Activated naive CD4-positive, alpha-beta T cell treated with anti-CD3 and anti-CD28 coated beads for 36 hours (primary cell): ENCODE measurements at regions not wholly inside any gene's neighbourhood (a gene's known extent, or its start where the extent isn't known, plus 50 kb on each side); places are given as distances from the start of the nearest gene placed in this dataset.
"Not testable (repeated sequence)": the region's sequence is repeated elsewhere in the genome, so short reads cannot be mapped to it uniquely, and the experiment has no call there.

Experiments used
- CTCF ChIA-PET: fragments of 350-600 bp; sonication (Branson Sonifier 250); formaldehyde crosslinking; loops from one replicate; lab custom pipeline; 2021; ENCODE audit warnings: antibody characterized with exemption; lab: Charles Lee
- DNase-seq: peaks from one replicate; pipeline ENCODE4 v3.0.0-alpha.2; 2020
- H3K27ac Mint-ChIP-seq: one replicate; pipeline ENCODE4 v1.8.0; 2021; ENCODE audit warnings: mild to moderate bottlenecking, mixed read lengths
- H3K27me3 Mint-ChIP-seq: one replicate; pipeline ENCODE4 v1.8.0; 2021; ENCODE audit warnings: low read depth, mixed read lengths
- H3K36me3 Mint-ChIP-seq: one replicate; pipeline ENCODE4 v1.8.0; 2021; ENCODE audit warnings: low read depth, mixed read lengths
- H3K4me1 Mint-ChIP-seq: one replicate; pipeline ENCODE4 v1.8.0; 2021; ENCODE audit warnings: low read depth, mixed read lengths
- H3K4me3 Mint-ChIP-seq: one replicate; pipeline ENCODE4 v1.8.0; 2021; ENCODE audit warnings: mild to moderate bottlenecking, moderate library complexity, mixed read lengths
- H3K9me3 Mint-ChIP-seq: one replicate; pipeline ENCODE4 v1.8.0; 2021; ENCODE audit warnings: mixed read lengths
- intact Hi-C: fragments of 100-400 bp; cut with micrococcal nuclease; formaldehyde crosslinking; loops from one replicate; pipeline ENCODE4 v1.15.1; 2023

GRCh38 chr16:5925850-5926249, 828.3 kb upstream of the EEF2KMT start:
- Mint-ChIP-seq H3K27me3 (no peaks in the 10 kb centered on the region), H3K9me3 (peaks cover 11% of the 10 kb centered on the region), H3K4me3 (no peak overlapping the region), H3K36me3 (no peaks in the 10 kb centered on the region), H3K27ac (no peak overlapping the region), H3K4me1 (no peaks in the 10 kb centered on the region)
- intact Hi-C loops, result no loop called here
- CTCF ChIA-PET, result interaction anchor here (0.6 kb wide), 1 partner anchor 19 kb away, joined by 4 read pairs; no protein-coding TSS in a partner anchor
- DNase-seq, result no peak

DNA sequence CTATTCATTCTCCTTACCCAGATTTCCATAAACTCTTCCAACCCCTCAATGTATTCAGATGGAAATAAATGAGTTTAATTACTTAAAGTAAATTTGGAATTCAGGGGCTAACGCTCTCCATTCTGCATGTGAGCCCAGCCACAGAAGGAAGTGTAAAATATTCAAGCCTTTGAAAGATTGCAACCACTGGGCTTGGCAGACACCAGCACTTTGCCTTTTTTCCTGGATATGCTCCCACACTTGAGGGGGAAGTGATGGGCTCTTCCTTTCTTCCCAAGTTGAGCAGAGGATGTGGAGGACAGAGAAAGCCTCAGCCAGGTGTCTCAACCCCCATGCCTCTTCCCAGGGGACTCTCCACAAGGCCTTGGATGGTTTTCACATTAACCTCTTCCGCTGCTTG, 825.1 kb upstream of the EEF2KMT start:
- Mint-ChIP-seq H3K27me3 (no peaks in the 10 kb centered on the region), H3K4me3 (no peak overlapping the region), H3K4me1 (no peaks in the 10 kb centered on the region), H3K27ac (no peak overlapping the region), H3K9me3 (peaks cover 7% of the 10 kb centered on the region), H3K36me3 (no peaks in the 10 kb centered on the region)
- intact Hi-C loops, result no loop called here
- CTCF ChIA-PET, result no interaction called here
- DNase-seq, result no peak

GRCh38 chr16:5918567-5919130, 821.1 kb upstream of the EEF2KMT start:
- no peaks in the 10 kb centered on the region for H3K27me3 Mint-ChIP-seq
- H3K27ac Mint-ChIP-seq, result no peak overlapping the region
- H3K4me1 Mint-ChIP-seq, result no peaks in the 10 kb centered on the region
- no peaks in the 10 kb centered on the region for H3K36me3 Mint-ChIP-seq
- H3K9me3 Mint-ChIP-seq, result peaks cover 8% of the 10 kb centered on the region
- no peak overlapping the region for H3K4me3 Mint-ChIP-seq
- intact Hi-C loops, result no loop called here
- CTCF ChIA-PET, result interaction anchor here (0.6 kb wide), 1 partner anchor 484 kb away, joined by 4 read pairs; no protein-coding TSS in a partner anchor
- DNase-seq, result no peak

- Mint-ChIP-seq H3K27ac (no peak overlapping the region), H3K27me3 (no peaks in the 10 kb centered on the region), H3K4me1 (no peaks in the 10 kb centered on the region), H3K9me3 (peaks cover 8% of the 10 kb centered on the region), H3K4me3 (no peak overlapping the region), H3K36me3 (no peaks in the 10 kb centered on the region)
- no peak for DNase-seq
- CTCF ChIA-PET, result no interaction called here
- intact Hi-C loops, result no loop called here
These were observed 820.0 kb upstream of the EEF2KMT start for GRCh38 chr16:5917436-5918195.

DNA sequence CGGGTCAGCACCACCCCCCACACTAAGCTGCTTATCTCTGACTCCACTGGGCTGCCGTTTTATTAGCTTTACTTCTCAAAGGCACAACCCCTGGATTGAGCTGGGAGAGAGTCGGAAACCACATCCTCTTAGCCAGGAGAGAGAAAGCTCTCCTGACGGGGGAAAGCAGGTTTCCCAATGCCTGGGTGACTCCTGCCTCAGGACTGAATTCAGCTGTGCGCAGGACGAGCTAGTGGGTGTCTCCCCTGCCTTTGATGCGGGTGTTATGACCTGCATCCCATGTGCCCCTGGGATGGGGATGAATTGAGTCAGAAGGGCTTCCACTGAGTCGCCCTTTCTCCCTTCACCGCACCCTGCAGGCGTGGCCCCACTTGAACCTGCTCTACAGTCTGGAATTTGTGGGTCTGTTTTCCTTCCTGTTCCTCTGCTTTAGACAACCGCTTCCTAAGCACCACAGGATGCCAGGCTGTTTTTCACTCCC, 819.2 kb upstream of the EEF2KMT start:
- intact Hi-C loops, result no loop called here
- DNase-seq, result no peak
- H3K9me3 Mint-ChIP-seq, result peaks cover 6% of the 10 kb centered on the region
- H3K27ac Mint-ChIP-seq, result no peak overlapping the region
- CTCF ChIA-PET, result no interaction called here
- H3K36me3 Mint-ChIP-seq, result no peaks in the 10 kb centered on the region
- H3K4me1 Mint-ChIP-seq, result no peaks in the 10 kb centered on the region
- no peak overlapping the region for H3K4me3 Mint-ChIP-seq
- no peaks in the 10 kb centered on the region for H3K27me3 Mint-ChIP-seq

- Mint-ChIP-seq H3K9me3 (peaks cover 5% of the 10 kb centered on the region), H3K4me3 (no peak overlapping the region), H3K27ac (no peak overlapping the region), H3K4me1 (no peaks in the 10 kb centered on the region), H3K27me3 (no peaks in the 10 kb centered on the region), H3K36me3 (no peaks in the 10 kb centered on the region)
- CTCF ChIA-PET, result interaction anchor here (0.6 kb wide), 1 partner anchor 14 kb away, joined by 5 read pairs; no protein-coding TSS in a partner anchor
- intact Hi-C loops, result no loop called here
- no peak for DNase-seq
These were observed 813.6 kb upstream of the EEF2KMT start for GRCh38 chr16:5911241-5911640.

DNA sequence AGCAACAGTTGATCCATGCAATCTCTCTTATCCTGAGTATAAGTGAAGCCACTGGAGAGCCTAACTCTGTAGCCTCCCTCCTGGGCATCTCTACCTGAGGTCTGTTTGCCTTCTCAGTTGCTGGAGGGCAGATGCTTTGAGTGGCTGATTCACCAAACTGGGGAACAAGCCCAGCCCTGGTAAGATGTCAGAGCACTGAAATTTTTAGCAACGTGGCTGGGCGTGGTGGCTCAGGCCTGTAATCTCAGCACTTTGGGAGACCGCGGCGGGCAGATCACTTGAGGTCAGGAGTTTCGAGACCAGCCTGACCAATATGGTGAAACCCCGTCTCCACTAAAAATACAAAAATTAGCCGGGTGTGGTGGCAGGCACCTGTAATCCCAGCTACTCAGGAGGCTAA, 812.0 kb upstream of the EEF2KMT start:
- intact Hi-C loops, H3K27ac Mint-ChIP-seq, H3K36me3 Mint-ChIP-seq, H3K27me3 Mint-ChIP-seq, DNase-seq, H3K4me1 Mint-ChIP-seq, CTCF ChIA-PET, H3K4me3 Mint-ChIP-seq, H3K9me3 Mint-ChIP-seq: not testable (repeated sequence)

DNA sequence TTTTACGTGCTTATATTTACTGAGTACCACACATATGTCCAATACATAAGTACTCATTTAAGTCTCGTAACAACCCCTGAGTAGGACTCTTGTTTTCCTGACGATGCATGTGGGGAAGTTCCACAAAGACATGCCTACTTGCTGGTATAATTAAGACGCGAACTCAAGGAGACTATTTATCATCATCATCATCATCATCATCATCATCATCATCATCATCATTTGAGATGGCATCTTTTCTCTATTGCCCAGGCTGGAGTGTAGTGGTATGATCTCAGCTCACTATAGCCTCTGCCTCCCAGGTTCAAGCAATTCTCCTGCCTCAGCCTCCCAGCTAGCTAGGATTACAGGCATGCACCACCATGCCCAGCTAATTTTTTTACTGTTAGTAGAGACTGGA, 809.9 kb upstream of the EEF2KMT start:
- no peaks in the 10 kb centered on the region for H3K27me3 Mint-ChIP-seq
- intact Hi-C loops, result no loop called here
- DNase-seq, result no peak
- H3K27ac Mint-ChIP-seq, result no peak overlapping the region
- H3K4me3 Mint-ChIP-seq, result no peak overlapping the region
- H3K4me1 Mint-ChIP-seq, result no peaks in the 10 kb centered on the region
- CTCF ChIA-PET, result no interaction called here
- H3K36me3 Mint-ChIP-seq, result no peaks in the 10 kb centered on the region
- no peaks in the 10 kb centered on the region for H3K9me3 Mint-ChIP-seq

- no peak overlapping the region for H3K27ac Mint-ChIP-seq
- H3K4me3 Mint-ChIP-seq, result no peak overlapping the region
- no peak for DNase-seq
- CTCF ChIA-PET, result no interaction called here
- no peaks in the 10 kb centered on the region for H3K4me1 Mint-ChIP-seq
- H3K27me3 Mint-ChIP-seq, result no peaks in the 10 kb centered on the region
- H3K9me3 Mint-ChIP-seq, result no peaks in the 10 kb centered on the region
- no peaks in the 10 kb centered on the region for H3K36me3 Mint-ChIP-seq
- intact Hi-C loops, result no loop called here
These were observed 808.8 kb upstream of the EEF2KMT start for GRCh38 chr16:5906351-5906750.

DNA sequence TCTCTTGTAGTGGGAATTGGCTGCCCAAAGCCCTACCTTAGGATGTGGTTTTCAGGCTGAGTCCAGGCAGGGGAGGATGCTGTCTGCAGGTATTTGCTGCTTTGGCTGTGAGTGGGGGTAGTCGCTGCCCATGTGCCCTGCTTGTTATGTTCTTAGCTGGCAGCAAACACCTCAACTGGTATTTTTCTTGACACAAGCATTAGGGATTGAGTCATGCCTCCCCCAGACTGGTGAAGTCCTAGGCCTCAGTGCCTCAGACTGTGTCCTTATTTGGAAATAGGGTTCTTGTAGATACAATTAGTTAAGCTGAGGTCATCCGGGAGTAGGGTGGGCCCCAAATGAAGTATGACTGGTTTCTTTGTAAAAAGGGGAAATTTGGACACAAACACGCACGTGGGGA, 808.3 kb upstream of the EEF2KMT start:
- Mint-ChIP-seq H3K4me1 (no peaks in the 10 kb centered on the region), H3K27me3 (no peaks in the 10 kb centered on the region), H3K27ac (no peak overlapping the region), H3K9me3 (no peaks in the 10 kb centered on the region), H3K36me3 (no peaks in the 10 kb centered on the region), H3K4me3 (no peak overlapping the region)
- intact Hi-C loops, result no loop called here
- DNase-seq, result no peak
- CTCF ChIA-PET, result no interaction called here

- Mint-ChIP-seq H3K4me3 (no peak overlapping the region), H3K27ac (no peak overlapping the region), H3K27me3 (no peaks in the 10 kb centered on the region), H3K36me3 (no peaks in the 10 kb centered on the region), H3K9me3 (peaks cover 10% of the 10 kb centered on the region), H3K4me1 (no peaks in the 10 kb centered on the region)
- CTCF ChIA-PET, result no interaction called here
- intact Hi-C loops, result no loop called here
- no peak for DNase-seq
These were observed 806.2 kb upstream of the EEF2KMT start for GRCh38 chr16:5903832-5904231.

- CTCF ChIA-PET, result no interaction called here
- Mint-ChIP-seq H3K36me3 (no peaks in the 10 kb centered on the region), H3K27me3 (no peaks in the 10 kb centered on the region), H3K9me3 (peaks cover 10% of the 10 kb centered on the region), H3K4me3 (no peak overlapping the region), H3K27ac (no peak overlapping the region), H3K4me1 (no peaks in the 10 kb centered on the region)
- DNase-seq, result no peak
- intact Hi-C loops, result no loop called here
These were observed 805.6 kb upstream of the EEF2KMT start for GRCh38 chr16:5903153-5903552.

- H3K27ac Mint-ChIP-seq, result no peak overlapping the region
- DNase-seq, result no peak
- H3K9me3 Mint-ChIP-seq, result peaks cover 14% of the 10 kb centered on the region
- H3K27me3 Mint-ChIP-seq, result no peaks in the 10 kb centered on the region
- no peaks in the 10 kb centered on the region for H3K36me3 Mint-ChIP-seq
- no peaks in the 10 kb centered on the region for H3K4me1 Mint-ChIP-seq
- no peak overlapping the region for H3K4me3 Mint-ChIP-seq
- intact Hi-C loops, result no loop called here
- CTCF ChIA-PET, result no interaction called here
These were observed 802.5 kb upstream of the EEF2KMT start for GRCh38 chr16:5900046-5900445.
